ENCODE measurements at regions not wholly inside any gene's neighbourhood (a gene's known extent, or its start where the extent isn't known, plus 50 kb on each side); places are given as distances from the start of the nearest gene placed in this dataset.

GRCh38 chr9:29348999-29349398 is 1775.7 kb upstream of the C9orf72 start:
- TF ChIP-seq CTCF (conservative IDR thresholded peaks at IDR 0.05; ENCODE audit: low read depth, low read length), result no peak
- no peak for TF ChIP-seq POLR2A (IDR thresholded peaks at IDR 0.05; ENCODE audit: low read depth, low read length)
- TF ChIP-seq RAD21 (IDR thresholded peaks at IDR 0.05; ENCODE audit: low read length), result no peak
- no peak for TF ChIP-seq RFX5 (IDR thresholded peaks at IDR 0.05; ENCODE audit: low read depth, low read length)
- no peak for TF ChIP-seq BHLHE40 (IDR thresholded peaks at IDR 0.05; ENCODE audit: low read depth, low read length)
- TF ChIP-seq FOS (IDR thresholded peaks at IDR 0.05; ENCODE audit: low read depth, low read length), result no peak
- TF ChIP-seq SMC3 (IDR thresholded peaks at IDR 0.05; ENCODE audit: low read depth, low read length), result no peak
- no peak for TF ChIP-seq MAFK (IDR thresholded peaks at IDR 0.05; ENCODE audit: low read depth, low read length)
- no peak for TF ChIP-seq RCOR1 (IDR thresholded peaks at IDR 0.05; ENCODE audit: insufficient replicate concordance, low read length)
- TF ChIP-seq MAZ (IDR thresholded peaks at IDR 0.05; ENCODE audit: borderline replicate concordance, low read depth, low read length), result no peak
